MM.1S (cell line): ENCODE measurements at regions not wholly inside any gene's neighbourhood (a gene's known extent, or its start where the extent isn't known, plus 50 kb on each side); places are given as distances from the start of the nearest gene placed in this dataset.
A peak's percentile ranks its signal among the peaks of the same experiment; 100 is the strongest.

Experiments
- DNase-seq: peaks from one replicate; pipeline ENCODE4 v3.0.0-alpha.2; 2015
- H2AFZ ChIP-seq: fragments of 300-600 bp; sonication (generic); 2 replicates; pipeline ENCODE4 v1.6.0; 2016; ENCODE audit warnings: antibody characterized with exemption, low read length
- H3F3A ChIP-seq: fragments of 300-600 bp; sonication (generic); 2 replicates; pipeline ENCODE4 v1.6.1; 2016; ENCODE audit warnings: mild to moderate bottlenecking, antibody characterized with exemption, low read length, moderate library complexity, mixed read lengths; ENCODE audit not compliant: insufficient read depth
- H3K27ac ChIP-seq: fragments of 300-600 bp; sonication (generic); 2 replicates; pipeline ENCODE4 v1.5.1; 2016; ENCODE audit warnings: mild to moderate bottlenecking, low read length
- H3K27me3 ChIP-seq: fragments of 300-600 bp; sonication (generic); replicated peaks from 2 replicates; pipeline ENCODE4 v1.6.0; 2016; ENCODE audit warnings: low read length; ENCODE audit not compliant: insufficient read depth
- H3K36me3 ChIP-seq: fragments of 300-600 bp; sonication (generic); replicated peaks from 2 replicates; pipeline ENCODE4 v1.6.1; 2016; ENCODE audit warnings: mild to moderate bottlenecking, low read length, mixed read lengths; ENCODE audit not compliant: insufficient read depth
- H3K4me1 ChIP-seq: fragments of 300-600 bp; sonication (generic); 2 replicates; pipeline ENCODE4 v1.6.1; 2016; ENCODE audit warnings: low read length, mixed read lengths
- H3K4me2 ChIP-seq: fragments of 300-600 bp; sonication (generic); 2 replicates; pipeline ENCODE4 v1.6.0; 2016; ENCODE audit warnings: low read depth, low read length
- H3K4me3 ChIP-seq: fragments of 300-600 bp; sonication (generic); 2 replicates; pipeline ENCODE4 v1.5.1; 2016; ENCODE audit warnings: low read length, mixed read lengths
- H3K79me2 ChIP-seq: fragments of 300-600 bp; sonication (generic); 2 replicates; pipeline ENCODE4 v1.6.1; 2016; ENCODE audit warnings: mixed run types, low read length, mixed read lengths
- H3K9ac ChIP-seq: fragments of 300-600 bp; sonication (generic); 2 replicates; pipeline ENCODE4 v1.6.1; 2016; ENCODE audit warnings: low read length, mixed read lengths
- H3K9me2 ChIP-seq: fragments of 300-600 bp; sonication (generic); replicated peaks from 2 replicates; pipeline ENCODE4 v1.6.1; 2016; ENCODE audit warnings: mild to moderate bottlenecking, low read length, mixed read lengths; ENCODE audit not compliant: insufficient read depth
- H3K9me3 ChIP-seq: fragments of 300-600 bp; sonication (generic); replicated peaks from 2 replicates; pipeline ENCODE4 v1.6.1; 2016; ENCODE audit warnings: mild to moderate bottlenecking, low read length, mixed read lengths; ENCODE audit not compliant: insufficient read depth
- H4K20me1 ChIP-seq: fragments of 300-600 bp; sonication (generic); 2 replicates; pipeline ENCODE4 v1.6.1; 2016; ENCODE audit warnings: mild to moderate bottlenecking, low read length, moderate library complexity, mixed read lengths; ENCODE audit not compliant: insufficient read depth
- CTCF ChIP-seq: fragments of 300-600 bp; sonication (generic); IDR thresholded peaks from 2 replicates; pipeline ENCODE4 v1.5.1; 2016; ENCODE audit warnings: antibody characterized with exemption, low read length, mixed read lengths
- EZH2 ChIP-seq: fragments of 300-600 bp; sonication (generic); optimal IDR thresholded peaks from 2 replicates; pipeline ENCODE3; 2017; ENCODE audit warnings: low read depth, mild to moderate bottlenecking, antibody characterized with exemption, low read length, mixed read lengths
- EZH2phosphoT487 ChIP-seq: fragments of 300-600 bp; sonication (generic); IDR thresholded peaks from 2 replicates; pipeline ENCODE4 v1.6.1; 2018; ENCODE audit warnings: antibody characterized with exemption, low read length

DNA sequence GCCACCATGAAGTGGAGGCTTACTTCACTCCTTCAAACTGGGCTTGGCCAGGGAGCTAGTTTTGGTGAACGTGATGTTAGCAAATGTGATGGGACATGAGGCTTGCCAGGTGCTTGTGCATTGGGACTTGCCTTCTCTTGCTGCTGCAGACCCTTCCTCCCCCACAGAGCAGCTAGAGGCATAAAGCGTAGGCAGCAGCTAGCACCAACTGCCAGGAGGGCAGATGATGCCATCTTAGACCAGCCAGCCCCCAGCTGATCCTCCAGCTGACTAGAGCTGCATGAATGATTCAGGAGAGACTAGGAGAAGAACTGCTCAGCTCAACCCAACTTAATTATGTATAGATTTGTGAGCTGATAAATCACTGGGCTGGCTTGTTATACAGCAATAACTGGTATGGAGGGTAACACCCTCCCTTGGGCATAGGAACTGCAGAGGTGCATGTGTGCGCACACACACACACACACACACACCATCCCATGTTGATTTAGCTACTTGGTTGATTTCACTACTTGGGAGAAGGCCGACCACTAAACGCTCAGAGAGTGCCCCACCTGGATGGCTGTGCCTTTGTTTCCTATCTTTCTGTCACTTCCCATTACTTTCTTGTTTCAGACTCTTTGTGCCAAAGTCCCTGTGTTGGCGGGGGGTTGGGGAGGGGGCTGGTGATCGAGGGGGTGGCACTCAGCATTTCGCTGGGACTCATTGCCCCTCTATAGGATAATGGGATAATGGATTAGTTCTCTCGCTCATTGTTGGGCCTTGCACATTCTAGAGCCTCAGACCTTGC is 202.8 kb downstream of the ADAMTS15 start:
- H3K9ac ChIP-seq, result no peak overlapping the region
- no peaks in the 10 kb centered on the region for H3K79me2 ChIP-seq
- no peak for DNase-seq
- TF ChIP-seq EZH2, result no peak
- TF ChIP-seq EZH2phosphoT487, result no peak
- no peak for TF ChIP-seq CTCF
- H3K4me1 ChIP-seq, result peaks cover 10% of the 10 kb centered on the region
- no peaks in the 10 kb centered on the region for H4K20me1 ChIP-seq
- no peak overlapping the region for H3K4me3 ChIP-seq
- H3K9me2 ChIP-seq, result no peaks in the 10 kb centered on the region
- H3F3A ChIP-seq, result no peaks in the 10 kb centered on the region
- no peaks in the 10 kb centered on the region for H3K9me3 ChIP-seq
- no peaks in the 10 kb centered on the region for H3K36me3 ChIP-seq
- no peaks in the 10 kb centered on the region for H3K27me3 ChIP-seq
- H3K4me2 ChIP-seq, result no peak overlapping the region
- no peak overlapping the region for H3K27ac ChIP-seq
- no peak overlapping the region for H2AFZ ChIP-seq

GRCh38 chr11:130652671-130653335 is 204.4 kb downstream of the ADAMTS15 start:
- peak overlapping the region; percentile 60; the same call in 1 of the 2 replicates for H3K27ac ChIP-seq
- H2AFZ ChIP-seq, result peak overlapping the region; percentile 35

GRCh38 chr11:130653838-130654636 is 205.6 kb downstream of the ADAMTS15 start:
- Histone ChIP-seq H3F3A (no peaks in the 10 kb centered on the region), H3K79me2 (no peaks in the 10 kb centered on the region), H4K20me1 (no peaks in the 10 kb centered on the region), H3K4me2 (no peak overlapping the region), H3K36me3 (no peaks in the 10 kb centered on the region), H3K27me3 (no peaks in the 10 kb centered on the region), H3K4me3 (no peak overlapping the region), H3K4me1 (peaks cover 10% of the 10 kb centered on the region), H2AFZ (no peak overlapping the region), H3K9me2 (no peaks in the 10 kb centered on the region), H3K9ac (no peak overlapping the region), H3K27ac (no peak overlapping the region), H3K9me3 (no peaks in the 10 kb centered on the region)
- DNase-seq, result no peak
- TF ChIP-seq CTCF, result no peak
- TF ChIP-seq EZH2, result no peak
- TF ChIP-seq EZH2phosphoT487, result no peak

More at GRCh38 chr11:130652671-130653335, 204.4 kb downstream of the ADAMTS15 start:
- DNase-seq, result peak; percentile 85
- TF ChIP-seq CTCF, result no peak
- no peak for TF ChIP-seq EZH2phosphoT487
- TF ChIP-seq EZH2, result no peak
- Histone ChIP-seq H3K4me2 (peak overlapping the region; percentile 22; the same call in 1 of the 2 replicates), H3K9me2 (no peaks in the 10 kb centered on the region), H3K79me2 (no peaks in the 10 kb centered on the region), H3K4me3 (no peak overlapping the region), H3K36me3 (no peaks in the 10 kb centered on the region), H3F3A (no peaks in the 10 kb centered on the region), H3K4me1 (peaks cover 10% of the 10 kb centered on the region), H3K27me3 (no peaks in the 10 kb centered on the region), H3K9ac (0 out of 2 replicates have a peak overlapping the region, but pooled peaks have one; percentile 5), H4K20me1 (no peaks in the 10 kb centered on the region), H3K9me3 (no peaks in the 10 kb centered on the region)
